NCI-H2081 treated with DMSO at 0.1 percent for 48 hours (cell line): ENCODE measurements at regions not wholly inside any gene's neighbourhood (a gene's known extent, or its start where the extent isn't known, plus 50 kb on each side); places are given as distances from the start of the nearest gene placed in this dataset.

Experiments used
- DNase-seq: peaks from one replicate; lab custom pipeline; 2025; lab: John Stamatoyannopoulos, UW

DNA sequence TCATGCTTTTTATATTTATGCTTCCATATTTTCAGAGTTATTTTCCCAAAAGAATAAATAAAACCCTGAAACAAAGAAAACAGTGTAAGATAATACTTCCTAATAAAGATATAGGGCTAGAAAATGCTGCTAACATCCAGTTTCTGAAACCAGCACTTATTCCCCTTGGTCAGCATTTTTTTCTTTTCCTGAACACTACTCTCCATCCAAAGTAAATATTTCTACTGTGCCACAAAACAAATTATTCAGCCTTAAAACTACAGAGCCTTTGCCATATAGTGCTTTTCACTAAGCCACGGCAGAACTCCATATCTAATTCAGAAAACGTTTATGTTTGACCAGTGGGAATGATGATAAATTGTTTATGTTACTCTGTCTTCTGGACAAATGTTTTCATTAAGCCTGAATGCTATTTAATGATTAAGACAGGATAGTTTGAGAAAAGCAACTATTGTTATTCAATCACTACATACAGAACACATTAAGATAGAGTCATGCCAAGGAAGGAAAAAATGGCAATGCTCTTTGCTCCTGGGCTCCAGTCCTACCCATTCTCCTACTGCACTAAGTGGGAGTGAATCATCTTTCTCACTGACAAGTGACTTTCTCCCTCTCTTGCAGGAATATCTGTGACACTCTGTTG is 723.9 kb downstream of the FAT4 start:
- DNase-seq, result no peak

DNA sequence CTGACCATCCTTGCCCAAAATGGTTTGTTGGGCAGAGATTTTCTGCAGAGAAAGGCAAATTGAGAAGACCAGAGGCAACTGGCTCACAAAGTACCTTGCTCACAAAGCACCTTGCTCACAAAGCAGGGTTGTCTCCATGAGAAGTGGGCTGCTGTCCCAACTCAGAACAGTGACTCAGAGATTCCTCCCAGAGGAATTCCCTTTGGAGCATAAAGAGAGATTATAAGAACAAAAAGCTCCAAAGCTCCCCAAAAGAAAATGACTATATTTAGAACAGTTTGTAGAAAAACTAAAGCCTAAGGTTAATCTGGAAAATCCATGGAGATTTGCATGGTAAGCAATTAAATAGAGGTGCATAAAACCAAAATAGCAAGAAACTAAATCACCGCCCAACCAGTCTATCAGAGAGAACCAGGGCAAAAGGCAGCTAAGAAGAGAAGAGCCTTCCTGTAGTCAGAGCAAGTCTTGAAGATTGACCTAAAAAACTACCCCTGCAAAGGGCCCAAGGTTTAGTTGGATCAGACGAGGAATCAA is 731.4 kb downstream of the FAT4 start:
- DNase-seq, result no peak

DNA sequence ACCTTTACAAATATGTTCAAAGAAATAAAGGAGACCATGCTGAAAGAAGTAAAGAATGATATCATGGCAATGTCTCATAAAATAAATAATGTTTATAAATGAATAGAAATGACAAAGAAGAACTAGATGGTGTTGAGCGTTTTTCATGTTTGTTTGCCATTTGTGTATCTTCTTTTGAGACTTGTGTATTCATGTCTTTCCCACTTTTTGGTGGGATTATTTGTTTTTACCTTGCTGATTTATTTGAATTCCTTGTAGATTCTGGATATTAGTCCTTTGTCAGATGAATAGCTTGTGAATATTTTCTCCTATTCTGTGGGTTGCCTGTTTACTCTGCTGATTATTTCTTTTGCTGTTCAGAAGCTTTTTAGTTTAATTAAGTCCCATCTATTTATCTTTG is 732.4 kb downstream of the FAT4 start:
- DNase-seq, result no peak

DNA sequence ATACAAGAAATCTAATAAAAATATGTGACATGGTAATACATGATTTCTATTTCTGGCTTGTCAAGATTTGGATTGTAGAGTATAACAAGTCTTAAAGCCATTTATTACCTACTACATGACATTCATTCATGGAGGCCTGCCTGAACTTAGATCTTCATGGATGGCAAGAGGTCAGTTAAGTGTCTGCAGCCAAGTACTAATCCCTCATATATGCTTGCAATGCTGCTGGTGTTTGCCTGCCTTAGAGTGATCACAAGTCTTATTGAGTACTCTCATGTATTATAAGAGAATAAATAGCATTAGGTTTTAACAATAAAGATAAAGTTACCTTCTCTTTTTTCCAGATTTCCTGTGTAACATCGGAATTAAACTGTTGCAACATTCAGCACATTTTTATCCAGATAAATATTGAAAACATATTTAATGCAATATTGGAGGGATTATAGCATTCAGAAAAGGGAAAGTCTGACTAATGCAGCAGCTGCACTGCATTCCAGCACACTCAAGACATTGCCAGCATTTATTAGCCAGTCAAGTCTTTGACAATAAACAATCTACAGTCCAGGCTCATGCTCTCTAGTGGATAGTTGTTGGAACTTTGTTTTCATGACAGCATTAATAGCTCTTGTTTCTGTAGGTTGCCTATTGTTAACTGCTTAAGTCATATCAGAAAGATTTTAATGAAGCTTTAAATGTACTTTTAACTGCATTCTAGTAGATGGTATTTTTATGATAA is 737.1 kb downstream of the FAT4 start:
- no peak for DNase-seq

DNA sequence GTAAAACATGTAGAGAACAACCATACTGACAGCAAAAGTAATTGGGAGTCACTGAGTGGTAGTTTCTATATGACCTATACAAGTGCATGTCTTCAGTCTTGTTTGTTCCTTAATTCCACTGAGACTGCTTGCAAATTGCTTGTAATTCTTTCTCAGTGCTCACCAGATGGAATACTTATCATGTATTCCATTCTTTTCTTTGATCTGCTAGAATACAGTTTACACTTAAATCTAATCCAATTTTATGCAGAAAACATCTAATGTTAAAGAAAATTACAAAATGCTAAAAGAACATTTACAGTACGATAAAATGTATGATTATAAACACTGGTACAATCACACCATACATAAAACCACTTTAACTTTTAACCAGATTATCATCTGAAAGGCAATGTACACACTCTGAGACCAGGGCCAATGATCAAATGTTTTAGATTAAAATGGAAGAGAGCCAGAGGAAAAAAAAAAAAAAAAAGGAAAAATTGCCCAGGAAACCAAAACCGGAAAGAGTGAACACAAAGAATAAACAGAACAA is 741.4 kb downstream of the FAT4 start:
- no peak for DNase-seq

DNA sequence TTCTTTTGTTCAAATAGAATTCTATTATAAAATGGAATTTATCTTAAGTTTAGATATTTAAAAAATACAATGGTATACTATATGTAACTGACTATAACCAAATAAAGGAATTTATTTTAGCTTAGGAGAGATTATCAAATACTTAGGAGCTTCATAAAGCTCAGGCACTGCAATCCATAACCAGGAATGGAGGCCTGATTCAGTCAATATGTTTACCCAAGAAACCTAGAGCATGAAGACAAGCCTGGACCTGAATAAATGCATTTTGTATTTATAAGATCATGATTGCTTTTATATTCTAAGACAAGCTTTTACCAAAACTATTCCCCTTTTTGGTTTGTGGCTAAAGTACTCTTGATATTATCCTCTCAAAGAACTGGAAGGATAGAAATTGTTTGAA is 742.6 kb downstream of the FAT4 start:
- DNase-seq, result no peak

DNA sequence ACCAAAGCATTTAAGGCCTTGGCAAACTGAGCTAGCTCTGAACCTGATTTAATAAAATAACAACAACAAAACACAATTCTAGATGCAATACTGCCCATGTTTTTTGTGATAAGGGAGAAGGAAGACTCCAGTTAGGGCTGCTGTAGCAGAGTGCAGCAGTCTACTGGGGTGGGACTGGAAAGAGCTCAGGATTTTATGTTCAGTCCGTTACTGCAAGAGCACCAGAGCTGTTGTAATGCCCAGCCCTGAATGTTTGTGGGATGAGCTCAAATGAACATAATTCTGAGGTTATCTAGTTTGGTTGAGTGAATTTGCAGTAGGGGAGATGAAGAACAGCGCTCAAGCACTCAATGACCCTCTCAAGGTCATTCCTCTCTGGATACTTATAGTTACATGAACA is 743.8 kb downstream of the FAT4 start:
- DNase-seq, result no peak

DNA sequence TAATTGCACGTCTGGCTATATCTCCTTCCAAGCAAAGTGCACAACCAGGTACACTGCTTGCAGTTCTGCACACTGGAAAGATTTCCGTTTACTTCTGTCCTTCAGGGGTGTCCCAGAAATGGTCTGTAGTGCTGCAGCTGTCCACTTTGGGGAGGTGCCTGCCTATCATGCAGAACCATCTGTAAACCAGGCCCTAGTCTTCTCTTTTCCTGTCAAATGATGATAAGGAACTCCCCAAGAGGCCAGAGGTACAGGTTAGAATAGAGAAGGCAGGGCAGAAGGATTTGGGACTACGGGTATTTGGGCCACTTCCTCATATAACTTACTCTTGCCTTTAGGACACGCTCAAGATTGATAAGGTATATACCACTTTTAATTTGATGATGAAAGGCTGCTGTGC is 746.9 kb downstream of the FAT4 start:
- no peak for DNase-seq

DNA sequence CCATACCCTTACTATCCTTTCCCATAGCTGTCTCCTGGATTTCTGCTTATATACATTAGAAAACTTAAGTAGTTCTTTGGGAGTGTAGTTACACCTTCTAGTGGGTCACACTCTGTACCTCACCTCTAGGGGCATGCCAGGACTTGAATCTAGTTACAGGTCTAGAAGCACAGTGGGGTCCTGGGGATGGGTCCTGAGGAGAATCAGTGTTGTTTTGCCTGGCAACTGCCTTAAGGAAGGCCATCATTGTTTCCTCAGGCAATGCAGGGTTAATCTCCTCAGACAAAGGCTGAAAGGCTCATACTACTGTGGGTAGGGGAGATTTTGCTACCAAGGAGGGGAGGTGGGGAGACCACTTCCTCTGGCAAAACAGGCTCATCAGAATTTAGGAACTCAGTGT is 750.3 kb downstream of the FAT4 start:
- no peak for DNase-seq

DNA sequence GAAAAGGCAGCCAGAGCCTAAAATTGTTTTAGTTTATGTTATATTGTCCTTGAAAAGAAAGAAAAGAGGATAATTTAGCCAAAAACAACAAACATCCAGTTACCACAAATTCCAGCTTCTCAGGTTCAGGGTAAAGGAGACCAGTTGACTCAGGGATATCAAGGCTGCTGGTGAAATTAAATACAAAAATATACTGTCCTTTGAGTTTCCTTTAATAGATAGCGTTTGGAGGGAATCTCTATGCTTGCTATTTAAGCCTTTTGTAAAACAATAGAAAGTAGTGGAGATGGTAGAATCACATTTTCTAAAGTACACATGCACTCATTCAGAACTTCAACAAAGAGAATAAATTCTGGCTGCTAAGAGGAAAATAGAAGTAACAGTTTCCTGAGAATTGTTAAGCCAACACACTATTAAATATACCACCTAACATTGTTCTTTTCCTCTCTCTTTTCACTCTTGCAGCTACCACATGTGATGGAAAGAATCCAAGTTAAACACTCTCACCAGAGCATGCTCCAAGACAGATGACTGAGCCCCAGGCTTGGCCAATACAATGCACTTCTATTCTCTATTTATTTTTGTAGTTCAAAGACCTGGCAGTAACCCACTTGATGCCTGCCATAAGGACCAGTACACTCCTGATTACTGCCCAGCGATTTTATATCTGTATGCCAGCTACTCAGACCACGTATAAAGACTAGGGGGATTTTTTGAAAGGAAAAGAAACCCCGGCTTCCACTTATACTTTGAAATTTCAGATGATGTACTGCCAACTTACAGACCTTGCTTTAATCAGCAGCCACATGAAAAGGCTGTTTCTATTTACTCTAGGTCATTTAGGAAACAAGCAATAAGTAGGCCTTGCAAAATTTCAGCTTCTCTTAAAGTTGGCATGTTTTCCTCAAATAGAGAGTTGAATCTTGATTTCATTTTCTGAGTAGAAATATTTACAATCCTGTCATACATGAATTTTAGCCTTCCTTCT is 756.9 kb downstream of the FAT4 start:
- DNase-seq, result peak; percentile 91

DNA sequence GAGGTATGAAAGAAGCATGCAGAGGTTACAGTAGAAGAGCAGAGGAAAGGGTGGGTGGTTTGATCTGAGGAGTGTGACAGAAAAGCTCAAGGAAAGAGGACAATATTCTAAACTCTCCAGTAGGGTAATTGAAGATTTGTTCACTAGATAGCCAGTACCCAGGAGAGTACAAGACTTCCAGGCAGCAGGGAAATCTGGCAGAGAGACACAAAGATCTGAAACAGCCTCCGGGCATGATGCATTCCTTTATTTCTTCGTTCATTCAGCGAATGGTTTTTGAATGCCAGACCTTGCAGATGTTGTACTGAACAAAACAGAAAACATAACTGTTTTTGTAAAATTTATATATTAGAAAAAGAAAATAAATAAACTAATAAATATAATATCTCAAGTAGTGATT is 766.6 kb downstream of the FAT4 start:
- no peak for DNase-seq

DNA sequence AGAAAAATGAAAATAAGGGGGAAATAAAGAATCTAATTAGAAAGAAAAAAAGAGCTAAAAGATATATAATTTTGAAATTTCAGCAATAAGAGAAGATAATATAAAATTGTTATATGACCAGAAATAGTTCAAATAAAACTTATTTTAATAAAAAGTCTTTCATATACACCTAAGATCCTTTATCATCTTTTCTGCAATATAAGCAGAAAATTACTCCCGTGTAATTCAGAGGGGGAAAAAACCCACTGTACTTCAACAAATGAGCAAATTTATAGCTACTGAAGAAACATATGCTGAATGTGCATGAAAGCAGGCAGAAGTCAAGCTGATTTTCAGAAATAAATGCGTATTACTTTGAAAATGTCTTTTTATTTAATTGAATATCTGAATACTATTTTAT is 771.3 kb downstream of the FAT4 start:
- no peak for DNase-seq

DNA sequence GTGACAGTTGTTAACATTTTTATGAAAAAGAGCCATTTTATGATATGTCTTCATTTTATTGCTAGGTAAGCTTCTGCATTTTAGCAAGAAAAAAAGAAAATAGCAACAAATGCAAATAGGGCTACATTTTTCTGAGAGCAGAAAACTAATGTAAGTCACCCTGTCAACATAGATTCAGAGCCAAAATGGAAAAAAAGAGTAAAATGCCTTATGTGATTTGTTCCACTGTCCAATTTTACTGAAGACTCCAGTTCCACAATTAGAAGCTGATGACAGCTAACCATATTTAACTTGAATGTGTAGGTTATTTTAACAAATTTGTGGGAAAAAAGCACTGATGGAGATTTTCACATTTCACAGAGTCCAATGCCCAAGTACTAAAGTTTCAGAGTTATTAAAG is 772.3 kb downstream of the FAT4 start:
- no peak for DNase-seq

DNA sequence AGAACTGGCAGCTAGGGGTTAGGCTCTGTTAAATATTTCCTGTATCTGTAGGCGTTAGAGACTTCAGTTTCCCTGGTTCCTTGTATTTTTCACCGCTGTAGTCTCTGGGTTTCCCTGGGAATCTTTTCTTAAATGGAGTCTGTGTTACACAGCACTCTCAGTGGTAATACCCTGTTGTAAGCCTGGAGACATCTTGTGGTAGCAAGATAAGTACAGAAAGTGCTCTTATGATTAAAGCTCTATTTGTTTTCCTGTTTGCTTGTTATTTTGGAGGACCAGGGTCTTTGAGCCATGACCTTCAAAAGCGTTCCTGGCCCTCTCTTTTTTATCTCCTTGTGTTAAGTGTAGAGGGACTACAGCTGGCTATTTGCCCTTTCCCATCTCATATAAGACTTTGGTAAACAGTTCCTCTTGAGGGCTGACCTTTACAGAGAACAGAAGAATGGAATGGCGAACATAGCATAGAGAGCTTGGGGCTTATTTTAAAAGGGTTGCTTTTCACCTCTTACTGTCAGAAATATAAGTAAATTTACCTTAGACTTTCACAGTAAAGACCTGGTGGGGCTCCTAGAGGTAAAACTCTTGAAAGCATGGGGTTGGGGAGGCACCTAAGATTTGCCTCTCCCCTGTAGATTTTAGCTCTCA is 782.5 kb downstream of the FAT4 start:
- DNase-seq, result no peak

DNA sequence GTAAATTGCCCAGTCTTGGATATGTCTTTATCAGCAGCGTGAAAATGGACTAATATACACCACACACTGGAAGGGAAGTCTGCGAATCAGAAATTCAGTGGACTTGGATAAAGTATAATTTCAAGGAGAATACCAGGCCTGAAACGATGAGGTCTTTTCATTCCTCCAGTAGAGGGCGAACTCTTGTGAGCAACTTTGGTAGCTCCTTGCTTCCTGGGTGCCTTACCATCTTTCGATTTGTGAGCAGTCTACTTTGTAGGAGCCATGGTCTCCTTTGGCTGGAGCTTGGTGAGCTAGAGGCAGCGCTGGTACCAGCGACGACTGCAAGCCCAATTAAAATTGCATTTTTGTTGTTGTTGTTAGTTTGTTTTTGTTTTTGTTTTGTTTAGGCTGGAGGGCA is 791.9 kb downstream of the FAT4 start:
- DNase-seq, result no peak

DNA sequence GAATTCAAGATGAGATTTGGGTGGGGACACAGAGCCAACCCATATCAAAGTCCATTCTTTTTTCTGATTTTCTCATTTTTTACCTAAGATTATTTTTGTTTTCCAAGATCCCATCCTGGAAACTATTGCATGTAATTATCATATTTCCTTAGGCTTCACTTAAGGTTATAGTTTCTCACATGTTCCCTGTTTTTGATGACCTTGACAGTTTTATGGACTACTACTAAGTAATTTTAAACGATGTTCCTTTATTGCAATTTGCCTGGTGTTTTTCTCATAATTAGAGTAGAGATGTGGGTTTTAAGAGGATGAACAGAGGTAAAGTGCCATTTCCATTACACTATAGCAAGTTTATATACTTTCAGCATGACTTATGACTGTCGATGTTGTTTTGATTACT is 795.1 kb downstream of the FAT4 start:
- no peak for DNase-seq

DNA sequence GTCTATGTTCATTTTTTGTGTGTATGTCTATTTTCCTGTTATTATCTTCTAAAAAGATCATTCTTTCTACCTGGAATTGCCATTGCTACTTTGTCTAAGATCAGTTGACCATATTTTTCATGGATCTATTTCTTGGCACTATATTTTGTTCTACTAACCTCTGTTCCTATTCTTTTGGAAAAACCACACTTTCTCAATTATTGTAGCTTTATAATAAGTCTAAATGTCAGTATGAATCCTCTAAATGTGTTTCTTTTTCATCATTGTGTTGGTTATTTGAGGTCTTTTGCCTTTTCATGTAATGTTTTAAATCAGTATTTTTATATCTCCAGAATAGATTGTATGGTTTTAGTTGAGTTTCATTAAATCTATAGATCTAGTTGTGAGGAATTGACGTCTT is 798.3 kb downstream of the FAT4 start:
- DNase-seq, result no peak

DNA sequence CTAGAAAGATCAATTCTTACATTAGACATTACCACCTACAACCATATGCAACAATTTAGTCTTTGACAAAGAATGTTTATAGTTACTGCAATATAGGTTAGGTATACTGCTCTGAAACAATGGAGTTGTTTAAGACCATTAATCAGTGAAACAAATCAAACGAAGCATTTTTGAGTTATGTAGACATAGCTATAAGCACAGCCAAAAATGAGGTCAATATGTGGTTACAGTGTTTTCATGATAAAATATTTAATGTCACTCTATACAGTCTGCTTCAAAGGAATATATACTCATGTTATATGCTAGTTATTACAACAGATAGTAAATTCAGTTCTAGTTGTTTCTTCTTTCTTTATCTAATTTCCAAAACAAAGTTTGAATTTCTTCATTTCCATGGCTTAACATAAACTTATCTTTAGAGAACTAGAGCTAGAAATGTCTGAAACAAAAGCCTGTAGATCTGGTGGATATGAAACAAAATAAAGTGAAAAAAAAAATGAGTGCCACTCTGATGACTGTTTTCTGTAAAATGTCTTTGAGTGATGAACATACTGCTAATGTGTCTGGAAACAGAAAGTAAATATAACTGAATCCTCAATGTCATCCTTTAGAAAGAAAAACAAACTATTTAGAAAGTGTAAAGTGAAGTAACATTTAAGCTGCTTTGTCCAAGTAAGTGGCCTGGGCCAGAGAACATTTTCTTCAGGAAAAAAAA is 809.0 kb downstream of the FAT4 start:
- no peak for DNase-seq

DNA sequence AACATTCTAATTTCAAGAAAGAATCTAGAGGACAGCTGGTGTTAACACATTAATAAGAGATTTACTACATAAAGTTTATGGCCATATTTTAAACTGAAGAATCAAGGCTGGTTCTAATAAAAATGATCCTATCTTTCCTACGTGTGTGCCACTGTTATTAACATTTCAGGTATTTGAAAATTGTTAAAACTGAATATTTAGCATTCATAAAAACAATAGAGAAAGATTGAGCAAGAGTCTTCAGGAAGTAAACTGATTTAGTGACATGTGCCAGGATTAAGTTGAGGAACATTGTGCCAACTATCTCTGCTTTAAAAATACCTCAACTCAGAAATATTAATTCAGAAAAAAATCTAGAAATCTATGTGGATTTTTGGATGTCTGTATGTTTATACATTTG is 810.1 kb downstream of the FAT4 start:
- DNase-seq, result no peak

DNA sequence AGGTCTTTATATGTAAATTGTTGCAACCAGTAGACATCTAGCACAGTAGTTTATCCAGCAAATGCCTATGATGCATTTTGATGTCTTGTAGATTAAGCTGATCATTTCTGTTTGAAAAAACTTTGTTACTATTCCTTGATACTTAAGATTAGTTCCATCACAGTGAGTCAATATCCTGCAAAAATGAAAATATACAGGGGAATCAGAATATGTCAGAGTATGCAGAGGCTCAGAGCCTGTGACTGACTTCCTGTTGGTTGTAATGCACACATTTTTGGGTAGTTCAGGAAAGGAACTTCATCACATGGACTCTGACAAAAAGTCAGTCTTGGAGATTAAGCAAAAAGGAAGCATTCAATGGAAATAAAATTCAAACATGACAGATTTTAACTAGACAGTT is 815.5 kb downstream of the FAT4 start:
- DNase-seq, result no peak
